ENCODE measurements at regions not wholly inside any gene's neighbourhood (a gene's known extent, or its start where the extent isn't known, plus 50 kb on each side); places are given as distances from the start of the nearest gene placed in this dataset.

- H3K27me3 ChIP-seq (ENCODE audit: control insufficient read depth, insufficient read depth, low read length), result no peaks in the 10 kb centered on the region
- DNase-seq (ENCODE audit: low read depth), result no peak
- no peak overlapping the region for H3K4me3 ChIP-seq (ENCODE audit: low read depth, low read length)
- ChIA-PET POLR2A (no interaction called here), CTCF (interaction anchor here (2.1 to 2.4 kb wide), 2 partner anchors 9 to 17 kb away, joined by 5 to 6 read pairs; no protein-coding TSS in a partner anchor)
- no peak for TF ChIP-seq CTCF (IDR thresholded peaks at IDR 0.05; ENCODE audit: insufficient read depth, low read depth, low read length)
- H3K36me3 ChIP-seq (ENCODE audit: control insufficient read depth, insufficient read depth, low read length), result no peaks in the 10 kb centered on the region
These were observed 372.7 kb downstream of the NUAK1 start for GRCh38 chr12:105766029-105766428.

- ChIA-PET POLR2A (interaction anchor here (0.5 kb wide), 1 partner anchor 49 kb away, joined by 3 read pairs; no protein-coding TSS in a partner anchor), CTCF (interaction anchor here (1.3 to 2.1 kb wide), 2 partner anchors 10 to 349 kb away, joined by 3 to 6 read pairs; no protein-coding TSS in a partner anchor)
- DNase-seq (ENCODE audit: low read depth), result no peak
- no peaks in the 10 kb centered on the region for H3K36me3 ChIP-seq (ENCODE audit: control insufficient read depth, insufficient read depth, low read length)
- H3K4me3 ChIP-seq (ENCODE audit: low read depth, low read length), result no peak overlapping the region
- H3K27me3 ChIP-seq (ENCODE audit: control insufficient read depth, insufficient read depth, low read length), result no peaks in the 10 kb centered on the region; the same call in 1 of the 2 replicates
- no peak for TF ChIP-seq CTCF (IDR thresholded peaks at IDR 0.05; ENCODE audit: insufficient read depth, low read depth, low read length)
These were observed 369.3 kb downstream of the NUAK1 start for GRCh38 chr12:105769486-105769885.

- no peak for DNase-seq (ENCODE audit: low read depth)
- Histone ChIP-seq H3K4me3 (ENCODE audit: low read depth, low read length) (no peak overlapping the region), H3K36me3 (ENCODE audit: control insufficient read depth, insufficient read depth, low read length) (no peaks in the 10 kb centered on the region), H3K27me3 (ENCODE audit: control insufficient read depth, insufficient read depth, low read length) (no peaks in the 10 kb centered on the region; the same call in 1 of the 2 replicates)
- POLR2A ChIA-PET, result no interaction called here
- CTCF ChIA-PET, result interaction anchor here (0.9 to 1.0 kb wide), 2 partner anchors 353 to 363 kb away, joined by 4 read pairs; no protein-coding TSS in a partner anchor
- no peak for TF ChIP-seq CTCF (IDR thresholded peaks at IDR 0.05; ENCODE audit: insufficient read depth, low read depth, low read length)
These were observed 365.3 kb downstream of the NUAK1 start for GRCh38 chr12:105773471-105773870.

- TF ChIP-seq CTCF (IDR thresholded peaks at IDR 0.05; ENCODE audit: insufficient read depth, low read depth, low read length), result no peak
- CTCF ChIA-PET, result interaction anchor here (0.9 to 1.8 kb wide), 4 partner anchors 344 to 362 kb away, joined by 3 to 5 read pairs (median 4); no protein-coding TSS in a partner anchor
- H3K4me3 ChIP-seq (ENCODE audit: low read depth, low read length), result no peak overlapping the region
- H3K36me3 ChIP-seq (ENCODE audit: control insufficient read depth, insufficient read depth, low read length), result no peaks in the 10 kb centered on the region
- no peak for DNase-seq (ENCODE audit: low read depth)
- no peaks in the 10 kb centered on the region; the same call in 1 of the 2 replicates for H3K27me3 ChIP-seq (ENCODE audit: control insufficient read depth, insufficient read depth, low read length)
- POLR2A ChIA-PET, result no interaction called here
These were observed 364.7 kb downstream of the NUAK1 start for GRCh38 chr12:105774037-105774436.

- H3K27me3 ChIP-seq (ENCODE audit: control insufficient read depth, insufficient read depth, low read length), result no peaks in the 10 kb centered on the region; the same call in 1 of the 2 replicates
- no peaks in the 10 kb centered on the region for H3K36me3 ChIP-seq (ENCODE audit: control insufficient read depth, insufficient read depth, low read length)
- ChIA-PET POLR2A (no interaction called here), CTCF (interaction anchor here (0.6 to 1.8 kb wide), 8 partner anchors 10 to 361 kb away, joined by 3 to 6 read pairs (median 3); no protein-coding TSS in a partner anchor)
- 0 out of 2 replicates have a peak, but pooled peaks have one; percentile 20 for TF ChIP-seq CTCF (IDR thresholded peaks at IDR 0.05; ENCODE audit: insufficient read depth, low read depth, low read length)
- no peak for DNase-seq (ENCODE audit: low read depth)
- H3K4me3 ChIP-seq (ENCODE audit: low read depth, low read length), result no peak overlapping the region
These were observed 363.4 kb downstream of the NUAK1 start for GRCh38 chr12:105775343-105775742.
